GM23338 (cell line): ENCODE measurements at regions not wholly inside any gene's neighbourhood (a gene's known extent, or its start where the extent isn't known, plus 50 kb on each side); places are given as distances from the start of the nearest gene placed in this dataset.

Experiments used
- CREB1 ChIP-seq: fragments of 250-450 bp; sonication (Bioruptor Pico); IDR thresholded peaks from 2 replicates; pipeline ENCODE4 v1.5.0; 2020; ENCODE audit warnings: low read depth, mild to moderate bottlenecking, moderate library complexity
- CTCF ChIP-seq, 2 experiments: fragments of 200-600 bp in 1 of 2; sonication (generic) in 1 of 2; conservative IDR thresholded peaks; 2 replicates each; pipeline versions ENCODE4 v1.5.1 to v1.6.1; 2016 to 2017; ENCODE audit warnings: antibody characterized with exemption in 2 of 2, low read depth in 2 of 2, mild to moderate bottlenecking in 2 of 2, moderate library complexity in 1 of 2
- EZH2 ChIP-seq: fragments of 200-600 bp; sonication (generic); IDR thresholded peaks from one replicate; pipeline ENCODE4 v1.8.0; 2017; ENCODE audit warnings: antibody characterized with exemption, mild to moderate bottlenecking, low read depth; ENCODE audit not compliant: unreplicated experiment
- EZH2phosphoT487 ChIP-seq: fragments of 200-600 bp; sonication (generic); IDR thresholded peaks from one replicate; pipeline ENCODE4 v1.8.1; 2018; ENCODE audit warnings: antibody characterized with exemption; ENCODE audit not compliant: unreplicated experiment
- NANOG ChIP-seq: IDR thresholded peaks from 2 replicates; pipeline ENCODE4 v1.6.1; 2016; ENCODE audit warnings: antibody characterized with exemption, borderline replicate concordance
- POLR2AphosphoS5 ChIP-seq: IDR thresholded peaks from 2 replicates; pipeline ENCODE4 v1.6.1; 2016; ENCODE audit warnings: antibody characterized with exemption, low read depth
- REST ChIP-seq: IDR thresholded peaks from one replicate; pipeline ENCODE4 v1.6.1; 2018; ENCODE audit warnings: antibody characterized with exemption; ENCODE audit not compliant: unreplicated experiment
- STAT1 ChIP-seq: IDR thresholded peaks from one replicate; pipeline ENCODE4 v1.6.1; 2016; ENCODE audit warnings: antibody characterized with exemption; ENCODE audit not compliant: unreplicated experiment
- ZNF462 ChIP-seq: fragments of 250-450 bp; sonication (Bioruptor Pico); IDR thresholded peaks from 2 replicates; pipeline ENCODE4 v1.5.0; 2020; ENCODE audit warnings: mild to moderate bottlenecking, moderate library complexity

- TF ChIP-seq CTCF (conservative IDR thresholded peaks at IDR 0.05; ENCODE audit: low read depth in 2 of 2) (peak; percentile 33 to 59), EZH2 (no peak), CREB1 (CRISPR knock-in tag) (no peak), STAT1 (no peak), REST (no peak), POLR2AphosphoS5 (no peak), EZH2phosphoT487 (no peak), ZNF462 (CRISPR knock-in tag) (no peak), NANOG (no peak)
These were observed 605.0 kb downstream of the GABRG1 start for GRCh38 chr4:45518832-45519231.
